HepG2 (cell line): ENCODE measurements at regions not wholly inside any gene's neighbourhood (a gene's known extent, or its start where the extent isn't known, plus 50 kb on each side); places are given as distances from the start of the nearest gene placed in this dataset.

Source experiments
- CHD2 ChIP-seq: IDR thresholded peaks from 2 replicates; pipeline ENCODE4 v1.6.1; 2011; ENCODE audit warnings: low read depth, low read length, improper control_type of control experiment
- POLR2AphosphoS5 ChIP-seq: IDR thresholded peaks from 2 replicates; pipeline ENCODE4 v1.6.1; 2012; ENCODE audit warnings: low read depth, low read length
- RFXAP ChIP-seq: sonication (generic); formaldehyde crosslinking; IDR thresholded peaks from 2 replicates; pipeline ENCODE4 v1.4.0; 2020; ENCODE audit warnings: missing genetic modification reagents, borderline replicate concordance
- RNF2 ChIP-seq: fragments of 450-650 bp; conservative IDR thresholded peaks from 2 replicates; pipeline ENCODE4 v1.6.1; 2016; ENCODE audit warnings: low read depth
- ZNF549 ChIP-seq: sonication (generic); formaldehyde crosslinking; IDR thresholded peaks from 2 replicates; pipeline ENCODE4 v1.5.0; 2020; ENCODE audit warnings: missing genetic modification reagents
- ZNF7 ChIP-seq: IDR thresholded peaks from 2 replicates; pipeline ENCODE4 v1.6.1; 2016; ENCODE audit warnings: missing biosample characterization, missing genetic modification reagents
- TF ChIP-seq, protein P1 (sequence below): sonication (generic); formaldehyde crosslinking; IDR thresholded peaks from 2 replicates; pipeline ENCODE4 v1.4.0; 2020; ENCODE audit warnings: missing genetic modification reagents, low read depth, mild to moderate bottlenecking, borderline replicate concordance
- TF ChIP-seq, protein P2 (sequence below), 2 experiments: IDR thresholded peaks; 2 replicates each; pipeline ENCODE4 v1.6.1; 2011 to 2012; ENCODE audit warnings: low read length in 2 of 2, borderline replicate concordance in 1 of 2, low read depth in 1 of 2, mild to moderate bottlenecking in 1 of 2, moderate library complexity in 1 of 2
- TF ChIP-seq, protein P3 (sequence below): IDR thresholded peaks from 2 replicates; pipeline ENCODE4 v1.6.1; 2012; ENCODE audit warnings: inconsistent platforms

GRCh38 chr4:106793933-106794332, 242.2 kb downstream of the DKK2 start:
- no peak for TF ChIP-seq RNF2
- TF ChIP-seq CHD2: no peak
- no peak for TF ChIP-seq ZNF7
- no peak for TF ChIP-seq ZNF549 (CRISPR knock-in tag)
- no peak for TF ChIP-seq POLR2AphosphoS5
- TF ChIP-seq RFXAP: no peak
- TF ChIP-seq, protein P1, sequence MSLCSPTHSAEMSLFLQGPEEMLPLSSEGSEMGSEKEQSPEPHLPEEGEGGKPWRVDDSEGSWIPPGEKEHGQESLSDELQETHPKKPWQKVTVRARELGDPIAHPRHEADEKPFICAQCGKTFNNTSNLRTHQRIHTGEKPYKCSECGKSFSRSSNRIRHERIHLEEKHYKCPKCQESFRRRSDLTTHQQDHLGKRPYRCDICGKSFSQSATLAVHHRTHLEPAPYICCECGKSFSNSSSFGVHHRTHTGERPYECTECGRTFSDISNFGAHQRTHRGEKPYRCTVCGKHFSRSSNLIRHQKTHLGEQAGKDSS: no peak
- TF ChIP-seq, protein P2, sequence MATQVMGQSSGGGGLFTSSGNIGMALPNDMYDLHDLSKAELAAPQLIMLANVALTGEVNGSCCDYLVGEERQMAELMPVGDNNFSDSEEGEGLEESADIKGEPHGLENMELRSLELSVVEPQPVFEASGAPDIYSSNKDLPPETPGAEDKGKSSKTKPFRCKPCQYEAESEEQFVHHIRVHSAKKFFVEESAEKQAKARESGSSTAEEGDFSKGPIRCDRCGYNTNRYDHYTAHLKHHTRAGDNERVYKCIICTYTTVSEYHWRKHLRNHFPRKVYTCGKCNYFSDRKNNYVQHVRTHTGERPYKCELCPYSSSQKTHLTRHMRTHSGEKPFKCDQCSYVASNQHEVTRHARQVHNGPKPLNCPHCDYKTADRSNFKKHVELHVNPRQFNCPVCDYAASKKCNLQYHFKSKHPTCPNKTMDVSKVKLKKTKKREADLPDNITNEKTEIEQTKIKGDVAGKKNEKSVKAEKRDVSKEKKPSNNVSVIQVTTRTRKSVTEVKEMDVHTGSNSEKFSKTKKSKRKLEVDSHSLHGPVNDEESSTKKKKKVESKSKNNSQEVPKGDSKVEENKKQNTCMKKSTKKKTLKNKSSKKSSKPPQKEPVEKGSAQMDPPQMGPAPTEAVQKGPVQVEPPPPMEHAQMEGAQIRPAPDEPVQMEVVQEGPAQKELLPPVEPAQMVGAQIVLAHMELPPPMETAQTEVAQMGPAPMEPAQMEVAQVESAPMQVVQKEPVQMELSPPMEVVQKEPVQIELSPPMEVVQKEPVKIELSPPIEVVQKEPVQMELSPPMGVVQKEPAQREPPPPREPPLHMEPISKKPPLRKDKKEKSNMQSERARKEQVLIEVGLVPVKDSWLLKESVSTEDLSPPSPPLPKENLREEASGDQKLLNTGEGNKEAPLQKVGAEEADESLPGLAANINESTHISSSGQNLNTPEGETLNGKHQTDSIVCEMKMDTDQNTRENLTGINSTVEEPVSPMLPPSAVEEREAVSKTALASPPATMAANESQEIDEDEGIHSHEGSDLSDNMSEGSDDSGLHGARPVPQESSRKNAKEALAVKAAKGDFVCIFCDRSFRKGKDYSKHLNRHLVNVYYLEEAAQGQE (IDR thresholded peaks at IDR 0.05; ENCODE audit: borderline replicate concordance in 1 of 2, low read depth in 1 of 2, low read length in 2 of 2): no peak
- TF ChIP-seq, protein P3, sequence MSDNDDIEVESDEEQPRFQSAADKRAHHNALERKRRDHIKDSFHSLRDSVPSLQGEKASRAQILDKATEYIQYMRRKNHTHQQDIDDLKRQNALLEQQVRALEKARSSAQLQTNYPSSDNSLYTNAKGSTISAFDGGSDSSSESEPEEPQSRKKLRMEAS: no peak
